HCT116 (cell line): ENCODE measurements at regions not wholly inside any gene's neighbourhood (a gene's known extent, or its start where the extent isn't known, plus 50 kb on each side); places are given as distances from the start of the nearest gene placed in this dataset.

Experiments used
- ATAC-seq: fragments of 200-7000 bp; cut with Tn5 transposase; 2 replicates; pipeline ENCODE4 v1.9.1; 2020; ENCODE audit warnings: mild to moderate bottlenecking, moderate library complexity
- BruUV-seq: library from RNA; stranded (reverse); fragments of 400-500 nt; replicated peaks from 2 replicates; lab custom pipeline; 2021; lab: Mats Ljungman, UMichigan
- CTCF ChIA-PET: fragments of 300-600 bp; sonication (Branson Sonifier 250); formaldehyde crosslinking; loops from one replicate; lab custom pipeline; 2021; ENCODE audit warnings: antibody characterized with exemption; lab: Charles Lee
- POLR2A ChIA-PET: fragments of 300-600, 350-600 bp; sonication (Branson Sonifier 250); formaldehyde crosslinking; loops from one replicate; lab custom pipeline; 2021; ENCODE audit warnings: antibody characterized with exemption; lab: Charles Lee
- RAD21 ChIA-PET, 2 experiments: fragments of 300-600 bp; sonication (Branson Sonifier 250); formaldehyde crosslinking; loops; one replicate each; lab custom pipeline; 2023; ENCODE audit warnings: low total read pairs in 2 of 2; ENCODE audit not compliant: uncharacterized antibody in 2 of 2, unreplicated experiment in 2 of 2, low non-redundant PET in 1 of 2; lab: Charles Lee
- DNase-seq: peaks from one replicate; pipeline ENCODE4 v3.0.0-alpha.2; 2010; ENCODE audit warnings: low read depth, low spot score
- H2AFZ ChIP-seq: fragments of 200-600 bp; shearing (Covaris generic), sonication (generic); 2 replicates; pipeline ENCODE4 v1.6.1; 2017; ENCODE audit warnings: low read depth, mixed run types, mixed read lengths, antibody characterized with exemption, low read length; ENCODE audit not compliant: poor library complexity, severe bottlenecking
- H3K27ac ChIP-seq: 2 replicates; pipeline ENCODE4 v1.5.1; 2012; ENCODE audit warnings: low read depth, low read length
- H3K27me3 ChIP-seq: fragments of 200-600 bp; sonication (generic); 2 replicates; pipeline ENCODE4 v1.6.1; 2016; ENCODE audit warnings: mixed run types, low read length, mixed read lengths; ENCODE audit not compliant: insufficient read depth
- H3K36me3 ChIP-seq, 2 experiments: fragments of 200-500 bp in 1 of 2; fragments of 200-600 bp in 1 of 2; sonication (Bioruptor generic) in 1 of 2; sonication (generic) in 1 of 2; 2 replicates each; pipeline versions ENCODE4 v1.5.1 to v1.6.1; 2014 to 2016; ENCODE audit warnings: low read length in 2 of 2, inconsistent platforms in 1 of 2, mixed read lengths in 1 of 2, mixed run types in 1 of 2; ENCODE audit not compliant: insufficient read depth in 2 of 2, control insufficient read depth in 1 of 2
- H3K4me1 ChIP-seq, 2 experiments: fragments of 200-600 bp in 1 of 2; sonication (generic) in 1 of 2; 2 replicates each; pipeline versions ENCODE4 v1.5.1 to v1.6.1; 2012 to 2017; ENCODE audit warnings: low read length in 2 of 2, inconsistent platforms in 1 of 2, mild to moderate bottlenecking in 1 of 2, mixed read lengths in 1 of 2, mixed run types in 1 of 2, moderate library complexity in 1 of 2; ENCODE audit not compliant: insufficient read depth in 2 of 2, control insufficient read depth in 1 of 2
- H3K4me2 ChIP-seq: fragments of 200-600 bp; sonication (generic); 2 replicates; pipeline ENCODE4 v1.6.1; 2017; ENCODE audit warnings: mixed run types, low read length, mixed read lengths
- H3K4me3 ChIP-seq, 2 experiments: fragments of 200-600 bp in 1 of 2; sonication (generic) in 1 of 2; replicated peaks in 1 of 2; 2 replicates each; pipeline ENCODE4 v1.5.1; 2011 to 2016; ENCODE audit warnings: low read length in 2 of 2, control low read depth in 1 of 2, low read depth in 1 of 2, mild to moderate bottlenecking in 1 of 2, mixed read lengths in 1 of 2, mixed run types in 1 of 2
- H3K79me2 ChIP-seq: fragments of 200-600 bp; sonication (generic); 2 replicates; pipeline ENCODE4 v1.6.1; 2017; ENCODE audit warnings: mild to moderate bottlenecking, mixed run types, low read length, moderate library complexity, mixed read lengths; ENCODE audit not compliant: insufficient read depth
- H3K9ac ChIP-seq: fragments of 200-600 bp; sonication (generic); 2 replicates; pipeline ENCODE4 v1.6.1; 2016; ENCODE audit warnings: low read length, mixed read lengths
- H3K9me2 ChIP-seq: fragments of 200-600 bp; sonication (generic), shearing (Covaris generic); 2 replicates; pipeline ENCODE4 v1.6.1; 2017; ENCODE audit warnings: mixed run types, mild to moderate bottlenecking, moderate library complexity; ENCODE audit not compliant: insufficient read depth
- H3K9me3 ChIP-seq, 2 experiments: fragments of 200-500 bp in 1 of 2; fragments of 200-600 bp in 1 of 2; sonication (Bioruptor generic) in 1 of 2; sonication (generic) in 1 of 2; 2 replicates each; pipeline ENCODE4 v1.6.1; 2014 to 2017; ENCODE audit warnings: low read length in 2 of 2, mixed read lengths in 2 of 2, inconsistent platforms in 1 of 2, low read depth in 1 of 2, mild to moderate bottlenecking in 1 of 2, mixed run types in 1 of 2, moderate library complexity in 1 of 2; ENCODE audit not compliant: control insufficient read depth in 1 of 2, insufficient read depth in 1 of 2
- H4K20me1 ChIP-seq: fragments of 200-600 bp; sonication (generic), shearing (Covaris generic); 2 replicates; pipeline ENCODE4 v1.6.1; 2017; ENCODE audit warnings: mixed run types, mild to moderate bottlenecking, moderate library complexity; ENCODE audit not compliant: insufficient read depth
- EGR1 ChIP-seq: IDR thresholded peaks from 2 replicates; pipeline ENCODE4 v1.6.1; 2012; ENCODE audit warnings: low read depth
- ELF1 ChIP-seq: IDR thresholded peaks from 2 replicates; pipeline ENCODE4 v1.6.1; 2012; ENCODE audit warnings: low read depth, borderline replicate concordance
- JUND ChIP-seq: IDR thresholded peaks from 2 replicates; pipeline ENCODE4 v1.6.1; 2012
- RAD21 ChIP-seq: IDR thresholded peaks from 2 replicates; pipeline ENCODE4 v1.6.1; 2012; ENCODE audit warnings: low read depth, mild to moderate bottlenecking
- SIN3A ChIP-seq: IDR thresholded peaks from 2 replicates; pipeline ENCODE4 v1.6.1; 2012; ENCODE audit warnings: low read depth
- SP1 ChIP-seq: IDR thresholded peaks from 2 replicates; pipeline ENCODE4 v1.6.1; 2012; ENCODE audit warnings: low read depth
- TCF7L2 ChIP-seq: IDR thresholded peaks from 2 replicates; pipeline ENCODE4 v1.7.0; 2011; ENCODE audit warnings: borderline replicate concordance, inconsistent platforms; ENCODE audit not compliant: insufficient read depth, insufficient read length; ENCODE audit errors: extremely low read depth
- YY1 ChIP-seq: IDR thresholded peaks from 2 replicates; pipeline ENCODE4 v1.6.1; 2011; ENCODE audit warnings: low read length, low read depth, moderate library complexity, mild to moderate bottlenecking; ENCODE audit not compliant: insufficient replicate concordance; ENCODE audit errors: extremely low read depth
- ZNF274 ChIP-seq: fragments of 200-500 bp; sonication (Bioruptor generic); IDR thresholded peaks from 2 replicates; pipeline ENCODE4 v1.6.1; 2014; ENCODE audit warnings: mild to moderate bottlenecking, low read depth, low read length, inconsistent platforms
- intact Hi-C: fragments of 100-400 bp; cut with micrococcal nuclease; formaldehyde crosslinking; loops from 2 replicates; pipeline ENCODE4 v1.10.0; 2022
- TF ChIP-seq, protein P1 (sequence below), 3 experiments: fragments of 200-600 bp in 1 of 3; sonication (generic) in 1 of 3; IDR thresholded peaks in 2 of 3; conservative IDR thresholded peaks in 1 of 3; 2 replicates each; pipeline ENCODE4 v1.5.1; 2012 to 2017; ENCODE audit warnings: low read depth in 2 of 3, low read length in 2 of 3, antibody characterized with exemption in 1 of 3, borderline replicate concordance in 1 of 3, control low read depth in 1 of 3, mild to moderate bottlenecking in 1 of 3, mixed read lengths in 1 of 3, mixed run types in 1 of 3, moderate library complexity in 1 of 3; ENCODE audit not compliant: insufficient read depth in 1 of 3

DNA sequence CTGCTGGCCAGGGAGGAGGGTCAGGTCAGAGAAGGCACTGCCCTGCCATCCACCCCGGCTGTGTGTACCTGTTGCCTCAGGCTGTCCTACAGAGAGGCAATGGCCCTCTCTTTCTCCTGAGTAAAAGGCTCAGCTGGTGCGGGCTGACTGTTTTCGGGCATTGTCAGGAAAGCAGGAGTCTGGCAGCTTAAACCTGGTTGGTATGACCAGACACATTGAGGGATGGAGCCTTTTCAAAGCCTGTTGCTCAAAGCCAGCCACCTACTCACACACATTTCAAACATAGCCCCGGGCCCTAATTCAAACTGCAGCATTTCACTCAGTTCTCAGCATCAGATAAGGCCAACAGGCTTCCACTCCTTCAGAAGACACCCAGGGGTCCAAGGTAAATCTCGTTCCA, 61.8 kb upstream of the PDX1 start (continued):
- TF ChIP-seq RAD21 (no peak), ELF1 (no peak), YY1 (no peak), ZNF274 (no peak), SP1 (no peak)

DNA sequence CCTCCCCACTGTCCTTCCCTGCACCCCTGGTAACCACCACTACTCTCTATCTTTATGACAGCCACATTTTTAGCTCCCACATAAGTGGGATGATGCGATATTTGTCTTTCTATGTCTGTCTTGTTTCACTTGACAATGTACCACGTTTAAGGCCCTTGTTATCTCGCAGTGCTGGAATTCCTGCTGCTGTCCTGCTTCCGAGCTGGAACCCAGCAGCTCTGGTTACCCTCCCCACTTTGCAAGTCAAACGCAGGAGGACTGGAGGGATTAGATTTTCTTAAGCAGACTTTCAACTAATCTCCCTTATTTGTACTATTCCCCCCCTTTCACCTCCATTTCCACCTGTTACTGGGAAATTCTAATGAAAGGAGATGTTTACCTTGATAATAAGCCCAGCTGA, 59.1 kb upstream of the PDX1 start:
- no TSS peak for BruUV-seq
- no peaks in the 10 kb centered on the region for H3K9me3 ChIP-seq
- no peak for TF ChIP-seq TCF7L2
- no peak for TF ChIP-seq EGR1
- TF ChIP-seq, protein P1, sequence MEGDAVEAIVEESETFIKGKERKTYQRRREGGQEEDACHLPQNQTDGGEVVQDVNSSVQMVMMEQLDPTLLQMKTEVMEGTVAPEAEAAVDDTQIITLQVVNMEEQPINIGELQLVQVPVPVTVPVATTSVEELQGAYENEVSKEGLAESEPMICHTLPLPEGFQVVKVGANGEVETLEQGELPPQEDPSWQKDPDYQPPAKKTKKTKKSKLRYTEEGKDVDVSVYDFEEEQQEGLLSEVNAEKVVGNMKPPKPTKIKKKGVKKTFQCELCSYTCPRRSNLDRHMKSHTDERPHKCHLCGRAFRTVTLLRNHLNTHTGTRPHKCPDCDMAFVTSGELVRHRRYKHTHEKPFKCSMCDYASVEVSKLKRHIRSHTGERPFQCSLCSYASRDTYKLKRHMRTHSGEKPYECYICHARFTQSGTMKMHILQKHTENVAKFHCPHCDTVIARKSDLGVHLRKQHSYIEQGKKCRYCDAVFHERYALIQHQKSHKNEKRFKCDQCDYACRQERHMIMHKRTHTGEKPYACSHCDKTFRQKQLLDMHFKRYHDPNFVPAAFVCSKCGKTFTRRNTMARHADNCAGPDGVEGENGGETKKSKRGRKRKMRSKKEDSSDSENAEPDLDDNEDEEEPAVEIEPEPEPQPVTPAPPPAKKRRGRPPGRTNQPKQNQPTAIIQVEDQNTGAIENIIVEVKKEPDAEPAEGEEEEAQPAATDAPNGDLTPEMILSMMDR (IDR thresholded peaks at IDR 0.05 in 2 of 3, conservative IDR thresholded peaks at IDR 0.05 in 1 of 3; ENCODE audit: borderline replicate concordance in 1 of 3, insufficient read depth in 1 of 3, low read depth in 2 of 3, low read length in 2 of 3) = no peak
- TF ChIP-seq JUND = no peak
- no peak for TF ChIP-seq ZNF274
- no peak for TF ChIP-seq SIN3A
- no peaks in the 10 kb centered on the region for H3K4me1 ChIP-seq
- ATAC-seq (no peak), DNase-seq (no peak)
- ChIA-PET RAD21 (no interaction called here), CTCF (interaction anchor here (1.3 to 2.7 kb wide), 2 partner anchors 9 to 93 kb away, joined by 3 to 8 read pairs; no protein-coding TSS in a partner anchor), POLR2A (no interaction called here)
- no peak overlapping the region for H3K9ac ChIP-seq
- no peaks in the 10 kb centered on the region for H4K20me1 ChIP-seq
- no peaks in the 10 kb centered on the region for H3K79me2 ChIP-seq
- H3K27me3 ChIP-seq = no peaks in the 10 kb centered on the region; the same call in 1 of the 2 replicates
- intact Hi-C loops = no loop called here
- no peaks in the 10 kb centered on the region for H3K36me3 ChIP-seq
- H3K4me3 ChIP-seq = no peak overlapping the region
- no peak overlapping the region for H3K27ac ChIP-seq
- H3K9me2 ChIP-seq = no peaks in the 10 kb centered on the region
- no peak overlapping the region for H2AFZ ChIP-seq
- no peak overlapping the region for H3K4me2 ChIP-seq
